T-helper 1 cell (primary cell): ENCODE measurements at regions not wholly inside any gene's neighbourhood (a gene's known extent, or its start where the extent isn't known, plus 50 kb on each side); places are given as distances from the start of the nearest gene placed in this dataset.

ENCODE experiments used
- DNase-seq, 5 donors: peaks; one replicate each; pipeline ENCODE4 v3.0.0-alpha.2; 2012 to 2020

DNA sequence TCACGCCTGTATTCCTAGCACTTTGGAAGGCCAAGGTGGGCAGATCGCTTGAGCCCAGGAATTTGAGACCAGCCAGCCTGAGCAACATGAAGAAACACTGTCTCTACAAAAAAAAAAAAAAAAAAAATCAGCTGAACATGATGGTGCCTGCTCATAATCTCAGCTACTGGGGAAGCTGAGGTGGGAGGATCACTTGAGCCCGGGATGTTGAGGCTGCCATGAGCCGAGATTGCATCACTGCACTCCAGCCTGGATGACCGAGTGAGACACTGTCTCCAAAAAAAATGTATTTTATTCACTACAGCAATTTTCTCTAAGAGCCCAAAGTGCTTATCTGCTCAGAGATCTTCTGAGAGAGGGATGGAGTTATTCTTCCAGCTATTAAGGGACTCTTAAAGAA, 215.8 kb upstream of the PPP3CA start:
- DNase-seq: no peak

DNA sequence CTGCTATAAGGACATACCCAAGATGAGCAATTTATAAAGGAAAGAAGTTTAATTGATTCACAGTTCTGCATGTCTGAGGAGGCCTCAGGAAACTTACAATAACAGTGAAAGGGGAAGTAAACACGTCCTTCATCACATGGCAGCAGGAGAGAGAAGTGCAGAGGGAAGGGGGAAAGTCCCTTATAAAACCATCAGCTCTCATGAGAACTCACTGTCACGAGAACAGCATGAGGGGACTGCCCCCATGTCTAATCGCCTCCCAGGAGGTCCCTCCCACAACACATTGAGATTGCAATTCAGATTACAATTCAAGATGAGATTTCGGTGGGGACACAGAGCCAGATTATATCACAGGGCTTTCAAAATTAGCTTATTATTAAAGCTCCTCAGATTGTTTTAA, 209.5 kb upstream of the PPP3CA start:
- no peak for DNase-seq

DNA sequence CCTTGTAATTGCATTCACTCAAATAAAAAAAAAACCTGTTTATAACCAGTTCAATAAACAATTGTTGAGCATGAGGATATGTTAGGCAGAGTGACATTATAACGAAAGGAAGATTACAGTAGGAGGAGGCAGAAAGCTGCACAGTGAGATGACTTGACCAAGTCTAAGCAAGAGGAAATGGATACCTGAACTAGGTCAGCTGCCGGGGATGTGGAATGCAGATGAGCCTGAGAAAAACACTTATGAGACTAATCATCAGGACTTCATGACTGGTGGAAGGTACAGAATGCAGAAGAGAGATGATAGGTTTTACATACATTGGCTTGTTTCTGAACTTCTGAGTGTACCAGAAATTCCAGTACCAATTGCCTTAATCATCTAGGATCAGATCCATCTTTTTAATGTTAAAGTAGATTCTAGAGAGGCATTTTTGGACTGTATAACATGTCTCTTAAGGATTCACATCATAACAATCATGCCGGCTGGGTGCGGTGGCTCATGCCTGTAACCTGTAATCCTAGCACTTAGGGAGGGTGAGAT, 208.1 kb upstream of the PPP3CA start:
- no peak for DNase-seq

DNA sequence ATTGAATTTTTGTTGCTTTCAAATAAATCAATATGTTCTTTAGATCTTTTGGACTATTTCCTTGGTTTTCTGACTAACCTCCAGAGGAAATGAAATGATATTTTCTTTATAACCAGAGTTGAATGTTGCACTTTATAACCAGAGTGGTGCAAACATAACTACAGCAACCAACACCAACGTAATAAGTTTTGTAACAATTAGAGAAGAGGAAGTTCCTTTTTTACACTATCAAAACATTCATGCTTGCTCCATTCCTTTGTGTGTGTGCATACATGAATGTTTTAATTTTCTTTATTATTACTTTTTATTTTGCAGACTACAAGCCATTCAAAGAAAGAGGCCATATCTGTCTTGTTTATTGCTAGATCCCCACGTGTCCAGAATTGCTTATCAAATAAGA, 193.0 kb upstream of the PPP3CA start:
- no peak for DNase-seq

DNA sequence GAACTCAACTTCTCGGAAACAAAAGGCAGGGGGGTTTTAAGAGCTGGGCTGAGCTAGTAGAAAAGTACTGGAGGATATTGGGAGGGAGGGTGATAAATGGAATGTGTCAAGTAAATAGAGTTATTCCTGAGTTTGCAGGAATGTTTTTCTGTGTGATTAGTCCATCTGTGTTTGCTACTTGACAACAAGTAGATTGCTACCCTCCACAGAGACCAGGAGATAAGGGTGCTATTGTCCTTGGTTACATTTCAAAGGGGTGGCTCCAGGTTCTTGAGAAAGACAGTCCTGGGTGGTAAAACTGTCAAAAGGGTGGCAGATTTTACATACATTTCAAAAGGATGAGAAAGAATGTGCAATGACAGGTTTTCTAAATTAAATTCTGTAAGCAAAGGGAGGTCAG, 181.2 kb upstream of the PPP3CA start:
- no peak for DNase-seq

DNA sequence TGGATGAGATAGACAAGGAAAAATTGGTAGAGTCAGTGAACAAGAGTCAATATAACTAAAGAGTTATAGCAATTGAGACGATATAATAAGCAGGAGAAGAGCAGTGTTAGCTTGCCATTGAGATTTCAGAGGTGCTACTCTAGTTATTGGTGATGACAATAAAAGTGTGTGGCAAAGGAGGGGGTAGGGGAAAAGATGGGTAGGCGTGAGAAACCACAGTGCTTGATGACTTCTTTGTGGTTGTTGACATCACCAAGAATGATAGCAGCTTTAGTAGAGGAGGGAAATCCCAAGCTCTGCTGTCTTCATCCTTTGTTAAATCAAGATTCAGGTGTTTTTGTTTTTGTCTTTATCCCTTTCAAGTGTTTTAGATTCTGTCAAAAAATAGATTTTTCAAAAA, 179.9 kb upstream of the PPP3CA start:
- peak; percentile 8 to 80 (median 34) for DNase-seq

GRCh38 chr4:101515566-101515965, 168.2 kb upstream of the PPP3CA start:
- peak in 1 of 5 donors; percentile 4 for DNase-seq

GRCh38 chr4:101515099-101515498, 167.8 kb upstream of the PPP3CA start:
- DNase-seq: peak in 1 of 5 donors; percentile 39

DNA sequence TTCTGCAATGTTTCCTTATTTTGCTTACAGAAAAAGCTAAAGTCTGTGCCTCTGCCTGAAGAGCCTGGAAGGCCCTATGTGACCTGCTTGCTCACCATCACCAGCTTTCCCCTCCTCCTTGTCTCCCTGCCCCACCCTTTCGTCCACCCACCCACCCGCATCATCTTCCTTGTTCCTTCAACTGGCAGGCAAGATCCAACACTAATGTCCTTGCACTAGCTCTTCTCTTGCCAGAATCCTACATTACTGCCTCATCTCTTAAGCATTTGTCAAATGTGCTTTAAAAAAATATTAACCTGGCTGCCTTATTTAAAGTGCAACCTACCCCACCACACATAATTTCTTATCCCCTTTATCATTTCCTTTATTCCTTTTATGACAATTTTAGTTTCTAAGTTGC, 165.1 kb upstream of the PPP3CA start:
- DNase-seq: no peak

DNA sequence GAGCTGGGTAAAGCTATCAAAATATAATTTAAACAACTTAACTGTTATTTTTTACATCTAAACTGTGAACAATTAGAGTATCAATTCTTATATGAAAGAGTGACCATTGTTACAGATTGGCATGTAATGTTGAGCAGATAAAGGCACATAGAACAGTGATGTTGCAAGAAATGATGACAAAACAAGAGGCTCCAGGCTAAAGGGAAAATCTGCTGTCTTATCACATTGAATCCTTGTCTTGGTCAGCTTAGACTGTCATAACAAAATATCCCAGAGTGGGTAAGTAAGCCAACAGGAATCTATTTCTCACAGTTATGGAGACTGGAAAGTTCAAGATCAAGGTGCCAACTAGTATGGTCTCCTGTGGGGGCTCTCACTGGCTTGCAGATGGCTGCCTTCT, 154.1 kb upstream of the PPP3CA start:
- DNase-seq: no peak

DNA sequence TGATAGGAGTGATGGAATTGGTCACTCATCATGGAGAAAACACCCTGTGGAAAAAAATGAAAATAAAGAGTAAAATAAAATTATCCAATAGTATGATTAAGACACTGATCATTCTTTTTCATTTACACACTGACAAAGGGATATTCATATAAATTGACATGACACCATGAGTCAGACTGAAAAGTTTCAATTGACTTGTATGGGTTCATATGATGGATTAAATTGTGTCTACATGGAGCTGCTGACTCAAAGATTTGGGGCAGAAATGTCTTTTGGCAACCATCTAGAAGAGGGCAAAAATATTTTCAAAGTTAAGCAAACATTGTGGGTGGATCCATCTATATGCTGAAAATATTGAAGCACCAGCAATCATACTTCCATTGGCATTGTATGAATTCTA, 153.4 kb upstream of the PPP3CA start:
- DNase-seq: no peak

DNA sequence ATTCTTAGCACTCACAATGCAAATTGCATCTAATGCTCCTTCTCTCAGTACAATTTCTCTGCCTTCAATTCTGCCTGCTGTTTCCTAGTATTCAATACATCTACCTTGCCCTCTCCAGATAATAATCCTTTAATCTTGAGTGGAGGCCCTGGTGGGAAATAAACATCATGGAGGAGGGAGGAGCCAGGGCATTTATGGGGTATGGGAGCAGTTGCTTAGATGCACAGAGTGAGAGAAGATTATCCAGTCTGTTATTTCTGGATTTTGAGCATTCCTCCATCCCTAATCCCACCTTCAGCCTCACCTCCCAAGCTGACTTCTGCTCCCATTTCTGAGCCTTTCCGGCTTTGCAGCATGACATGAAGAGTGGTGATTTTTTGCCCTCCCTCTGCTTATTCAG, 127.9 kb upstream of the PPP3CA start:
- no peak for DNase-seq

GRCh38 chr4:101471201-101471600, 123.9 kb upstream of the PPP3CA start:
- no peak for DNase-seq

DNA sequence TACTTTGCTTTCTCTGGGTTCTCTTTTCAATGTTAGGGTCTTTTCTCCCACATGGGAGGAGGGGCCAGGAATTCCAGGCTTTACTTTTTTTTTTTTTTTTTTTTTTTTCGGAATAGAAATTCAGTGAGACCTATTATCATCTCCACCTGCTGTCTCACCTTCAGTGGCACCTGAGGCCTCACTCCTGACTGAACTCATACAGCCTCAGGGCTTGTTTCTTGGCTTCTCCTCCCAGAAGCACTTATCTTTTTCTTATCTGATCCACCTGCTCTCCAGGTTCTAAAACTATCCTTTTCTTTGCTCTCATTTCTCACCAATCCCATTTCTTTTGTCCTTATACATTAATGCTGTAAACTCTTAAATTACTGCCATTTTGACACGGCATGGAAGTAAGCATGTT, 117.3 kb upstream of the PPP3CA start:
- DNase-seq: no peak

- no peak for DNase-seq
Measured at GRCh38 chr4:101458914-101459313, 111.6 kb upstream of the PPP3CA start.

GRCh38 chr4:101458473-101458872, 111.1 kb upstream of the PPP3CA start:
- no peak for DNase-seq

DNA sequence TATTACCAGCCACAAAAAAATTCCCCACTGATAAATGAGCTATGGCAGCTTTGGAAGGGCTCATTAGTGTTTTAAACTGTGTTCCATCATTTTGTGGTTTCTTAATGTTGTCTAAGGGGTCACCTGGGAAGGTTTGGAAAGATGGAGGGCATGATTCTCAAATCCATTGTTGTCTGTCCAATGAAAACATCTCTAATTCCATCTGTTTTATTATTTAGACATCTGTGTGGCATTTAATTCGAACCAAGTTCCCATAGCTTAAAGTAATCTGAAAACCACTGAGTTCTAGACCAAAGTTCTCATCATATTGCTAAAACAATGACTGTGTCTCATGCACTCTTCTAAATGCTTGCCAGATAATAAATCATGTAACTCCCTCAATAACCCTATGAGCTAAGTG, 103.8 kb upstream of the PPP3CA start:
- DNase-seq: no peak

DNA sequence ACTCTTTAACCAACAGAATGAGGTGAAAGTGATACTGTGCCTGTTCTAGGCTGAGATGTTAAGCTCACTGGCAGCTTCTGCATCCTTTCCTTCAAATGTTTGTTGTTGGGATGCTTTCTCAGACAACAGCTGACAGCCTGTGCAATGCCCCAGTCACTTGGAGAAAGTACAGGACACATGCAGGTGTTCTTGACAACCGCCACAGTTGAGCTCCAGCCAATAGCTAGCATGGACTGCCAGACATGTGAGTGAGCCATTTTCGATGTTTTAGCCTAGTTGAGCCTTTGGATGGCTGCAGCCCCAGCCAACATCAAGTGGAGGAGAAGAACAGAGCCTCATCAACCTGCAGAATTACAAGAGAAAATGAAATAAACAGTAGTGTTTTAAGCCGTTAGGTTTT, 94.1 kb upstream of the PPP3CA start:
- no peak for DNase-seq

DNA sequence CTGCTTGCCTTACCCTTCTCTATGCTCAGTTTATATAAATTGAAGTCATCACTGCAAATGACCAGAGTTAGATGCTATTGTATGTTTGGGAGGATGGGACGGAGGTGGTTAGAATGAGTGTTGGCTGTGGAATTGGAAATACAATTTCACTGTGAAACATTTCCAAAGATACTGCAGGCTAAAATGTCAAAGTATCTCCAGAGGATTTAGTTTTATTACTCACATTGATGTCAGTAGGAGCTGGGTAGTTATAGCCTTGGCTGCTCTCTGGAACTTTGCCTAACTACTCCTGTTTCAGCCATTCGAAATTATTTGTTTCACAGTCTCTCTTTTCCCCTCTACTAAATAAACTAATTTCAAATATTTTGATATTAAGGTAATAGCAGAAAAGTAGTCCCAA, 92.6 kb upstream of the PPP3CA start:
- no peak for DNase-seq

GRCh38 chr4:101421386-101421785, 74.1 kb upstream of the PPP3CA start:
- DNase-seq: no peak

- no peak for DNase-seq
Measured at GRCh38 chr4:101420661-101421060, 73.3 kb upstream of the PPP3CA start.

GRCh38 chr4:101419336-101420135, 72.2 kb upstream of the PPP3CA start:
- peak in 1 of 5 donors; percentile 28 for DNase-seq

GRCh38 chr4:101418466-101418865, 71.1 kb upstream of the PPP3CA start:
- peak in 1 of 5 donors; percentile 13 for DNase-seq

GRCh38 chr4:101418055-101418454, 70.7 kb upstream of the PPP3CA start:
- DNase-seq: peak in 4 of 5 donors; percentile 19 to 83 (median 32)

- no peak for DNase-seq
Measured at GRCh38 chr4:101417046-101417445, 69.7 kb upstream of the PPP3CA start.
